OCI-LY1 (cell line): ENCODE measurements at regions not wholly inside any gene's neighbourhood (a gene's known extent, or its start where the extent isn't known, plus 50 kb on each side); places are given as distances from the start of the nearest gene placed in this dataset.

Source experiments
- H2AFZ ChIP-seq: fragments of 200-600 bp; sonication (generic), shearing (Covaris generic); 2 replicates; pipeline ENCODE4 v1.6.0; 2014; ENCODE audit warnings: antibody characterized with exemption, mild to moderate bottlenecking, low read length
- H3F3A ChIP-seq: fragments of 200-600 bp; sonication (generic), shearing (Covaris generic); 2 replicates; pipeline ENCODE4 v1.6.0; 2014; ENCODE audit warnings: mild to moderate bottlenecking, antibody characterized with exemption, low read length, moderate library complexity; ENCODE audit not compliant: insufficient read depth
- H3K27ac ChIP-seq: fragments of 200-600 bp; sonication (generic); 2 replicates; pipeline ENCODE4 v1.5.1; 2014; ENCODE audit warnings: low read length, mixed run types, mild to moderate bottlenecking, low read depth; ENCODE audit not compliant: poor library complexity, severe bottlenecking
- H3K27me3 ChIP-seq: fragments of 200-600 bp; sonication (generic); 2 replicates; pipeline ENCODE4 v1.6.0; 2014; ENCODE audit warnings: antibody characterized with exemption, mild to moderate bottlenecking, low read length, moderate library complexity; ENCODE audit not compliant: insufficient read depth
- H3K36me3 ChIP-seq: fragments of 200-600 bp; sonication (generic); 2 replicates; pipeline ENCODE4 v1.6.1; 2014; ENCODE audit warnings: mild to moderate bottlenecking, antibody characterized with exemption, low read length, moderate library complexity, mixed read lengths; ENCODE audit not compliant: insufficient read depth
- H3K4me1 ChIP-seq: fragments of 200-600 bp; sonication (generic); 2 replicates; pipeline ENCODE4 v1.5.1; 2014; ENCODE audit warnings: mild to moderate bottlenecking, low read length, moderate library complexity; ENCODE audit not compliant: insufficient read depth, severe bottlenecking
- H3K4me2 ChIP-seq: fragments of 200-600 bp; sonication (generic), shearing (Covaris generic); 2 replicates; pipeline ENCODE4 v1.6.1; 2014; ENCODE audit warnings: low read length
- H3K4me3 ChIP-seq: fragments of 200-600 bp; sonication (generic); 2 replicates; pipeline ENCODE4 v1.5.1; 2014; ENCODE audit warnings: low read length, low read depth, mild to moderate bottlenecking, mixed read lengths; ENCODE audit not compliant: poor library complexity, severe bottlenecking
- H3K79me2 ChIP-seq: fragments of 200-600 bp; shearing (Covaris generic); 2 replicates; pipeline ENCODE4 v1.6.1; 2016; ENCODE audit warnings: mixed run types, low read length, mixed read lengths; ENCODE audit not compliant: insufficient read depth
- H3K9ac ChIP-seq: fragments of 200-600 bp; sonication (generic), shearing (Covaris generic); 2 replicates; pipeline ENCODE4 v1.6.1; 2014; ENCODE audit warnings: mild to moderate bottlenecking, low read length, mixed read lengths
- H3K9me2 ChIP-seq: fragments of 200-600 bp; sonication (generic), shearing (Covaris generic); 2 replicates; pipeline ENCODE4 v1.6.1; 2014; ENCODE audit warnings: low read depth, mild to moderate bottlenecking, low read length, mixed read lengths
- H3K9me3 ChIP-seq: fragments of 200-600 bp; shearing (Covaris generic); 2 replicates; pipeline ENCODE4 v1.6.1; 2014; ENCODE audit warnings: low read length, mixed read lengths
- H4K20me1 ChIP-seq: fragments of 200-600 bp; sonication (generic), shearing (Covaris generic); 2 replicates; pipeline ENCODE4 v1.6.0; 2016; ENCODE audit warnings: mild to moderate bottlenecking, low read length; ENCODE audit not compliant: insufficient read depth
- EZH2 ChIP-seq: fragments of 200-600 bp; sonication (generic), shearing (Covaris generic); IDR thresholded peaks from 2 replicates; pipeline ENCODE4 v1.8.0; 2017; ENCODE audit warnings: borderline replicate concordance, mixed run types, mild to moderate bottlenecking, antibody characterized with exemption, low read length, moderate library complexity, mixed read lengths
- TF ChIP-seq, protein P1 (sequence below): fragments of 200-600 bp; sonication (generic), shearing (Covaris generic); IDR thresholded peaks from 2 replicates; pipeline ENCODE4 v1.5.1; 2017; ENCODE audit warnings: mild to moderate bottlenecking, antibody characterized with exemption, low read length, moderate library complexity, mixed read lengths

DNA sequence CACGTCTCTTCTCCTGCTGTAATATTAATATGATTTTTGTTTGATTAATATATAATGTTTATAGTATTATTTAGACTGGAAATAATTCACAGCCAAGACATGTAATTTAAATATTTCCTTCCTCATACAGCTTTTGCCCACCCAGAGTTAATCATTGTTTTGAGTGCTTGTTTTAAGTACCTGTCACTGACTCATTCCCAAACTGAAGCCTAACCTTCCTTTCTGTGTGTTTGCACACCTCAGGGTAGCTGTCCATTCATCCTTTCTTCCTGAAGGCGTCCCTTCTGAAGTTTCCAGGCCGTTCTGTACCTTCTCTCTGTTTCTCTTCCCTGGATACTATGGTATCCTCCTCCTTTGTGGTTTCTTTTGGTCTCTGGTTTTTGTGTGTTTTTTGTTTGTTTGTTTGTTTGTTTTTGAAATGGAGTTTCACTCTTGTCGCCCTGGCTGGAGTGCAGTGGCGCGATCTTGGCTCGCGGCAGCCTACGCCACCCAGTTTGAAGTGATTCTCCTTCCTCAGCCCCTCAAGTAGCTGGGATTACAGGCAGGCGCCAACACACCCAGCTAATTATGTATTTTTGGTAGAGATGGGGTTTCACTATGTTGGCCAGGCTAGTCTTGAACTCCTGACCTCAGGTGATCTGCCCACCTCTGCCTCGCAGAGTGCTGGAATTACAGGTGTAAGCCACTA is 312.4 kb downstream of the DOCK8 start:
- H3K9me2 ChIP-seq: no peaks in the 10 kb centered on the region
- H3K79me2 ChIP-seq: peaks cover 8% of the 10 kb centered on the region; the same call in 1 of the 2 replicates
- H3K4me1 ChIP-seq: peaks cover 18% of the 10 kb centered on the region
- no peak overlapping the region for H3K9ac ChIP-seq
- H3K27me3 ChIP-seq: no peaks in the 10 kb centered on the region
- no peaks in the 10 kb centered on the region for H4K20me1 ChIP-seq
- peaks cover 4% of the 10 kb centered on the region; the same call in 1 of the 2 replicates for H3K36me3 ChIP-seq
- no peaks in the 10 kb centered on the region for H3K9me3 ChIP-seq
- H3K4me3 ChIP-seq: no peak overlapping the region
- no peaks in the 10 kb centered on the region for H3F3A ChIP-seq
- TF ChIP-seq, protein P1, sequence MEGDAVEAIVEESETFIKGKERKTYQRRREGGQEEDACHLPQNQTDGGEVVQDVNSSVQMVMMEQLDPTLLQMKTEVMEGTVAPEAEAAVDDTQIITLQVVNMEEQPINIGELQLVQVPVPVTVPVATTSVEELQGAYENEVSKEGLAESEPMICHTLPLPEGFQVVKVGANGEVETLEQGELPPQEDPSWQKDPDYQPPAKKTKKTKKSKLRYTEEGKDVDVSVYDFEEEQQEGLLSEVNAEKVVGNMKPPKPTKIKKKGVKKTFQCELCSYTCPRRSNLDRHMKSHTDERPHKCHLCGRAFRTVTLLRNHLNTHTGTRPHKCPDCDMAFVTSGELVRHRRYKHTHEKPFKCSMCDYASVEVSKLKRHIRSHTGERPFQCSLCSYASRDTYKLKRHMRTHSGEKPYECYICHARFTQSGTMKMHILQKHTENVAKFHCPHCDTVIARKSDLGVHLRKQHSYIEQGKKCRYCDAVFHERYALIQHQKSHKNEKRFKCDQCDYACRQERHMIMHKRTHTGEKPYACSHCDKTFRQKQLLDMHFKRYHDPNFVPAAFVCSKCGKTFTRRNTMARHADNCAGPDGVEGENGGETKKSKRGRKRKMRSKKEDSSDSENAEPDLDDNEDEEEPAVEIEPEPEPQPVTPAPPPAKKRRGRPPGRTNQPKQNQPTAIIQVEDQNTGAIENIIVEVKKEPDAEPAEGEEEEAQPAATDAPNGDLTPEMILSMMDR: no peak
- no peak for TF ChIP-seq EZH2
- no peak overlapping the region for H3K27ac ChIP-seq
- no peak overlapping the region for H2AFZ ChIP-seq
- H3K4me2 ChIP-seq: no peak overlapping the region

DNA sequence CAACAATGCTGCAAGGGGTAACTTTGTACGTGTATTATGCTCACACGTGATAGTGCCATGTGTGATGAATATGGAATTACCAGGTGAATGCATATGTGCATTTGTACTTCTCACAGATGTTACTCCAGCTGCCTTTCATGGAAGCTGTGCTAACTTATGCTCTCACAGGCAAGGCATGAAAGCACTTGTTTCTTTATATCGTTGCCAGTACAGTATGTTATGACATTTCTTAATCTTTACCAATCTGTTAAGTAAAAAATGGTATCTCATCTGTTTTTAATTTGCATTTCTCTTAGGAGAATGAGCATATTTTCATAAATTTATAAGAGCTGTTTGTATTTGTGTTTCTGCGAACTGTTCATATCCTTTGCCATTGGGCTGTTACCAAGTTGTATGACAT is 311.8 kb upstream of the DMRT1 start:
- no peak overlapping the region for H3K4me3 ChIP-seq

DNA sequence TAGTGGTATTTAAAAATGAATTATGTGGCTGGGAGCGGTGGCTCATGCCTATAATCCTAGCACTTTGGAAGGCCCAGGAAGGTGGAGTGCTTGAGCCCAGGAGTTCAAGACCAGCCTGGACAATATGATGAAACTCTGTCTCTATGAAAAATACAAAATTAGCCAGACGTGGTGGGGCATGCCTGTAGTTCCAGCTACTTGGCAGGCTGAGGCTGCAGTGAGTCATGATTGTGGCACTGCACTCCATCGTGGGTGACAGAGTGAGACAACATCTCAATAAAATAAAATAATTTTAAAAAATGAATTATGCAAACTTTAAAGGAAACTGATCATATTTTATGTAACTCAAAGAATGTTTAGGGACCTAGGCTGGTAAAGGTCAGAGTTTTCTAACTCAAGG is 310.8 kb upstream of the DMRT1 start:
- Histone ChIP-seq H3K4me2 (no peak overlapping the region; the same call in 1 of the 2 replicates), H3K27ac (peak overlapping the region; percentile 60), H3K79me2 (peaks cover 26% of the 10 kb centered on the region), H3K36me3 (peaks cover 4% of the 10 kb centered on the region; the same call in 1 of the 2 replicates), H3K4me3 (no peak overlapping the region), H3K4me1 (peaks cover 54% of the 10 kb centered on the region), H3K9me2 (no peaks in the 10 kb centered on the region), H3K27me3 (no peaks in the 10 kb centered on the region), H2AFZ (no peak overlapping the region), H3K9me3 (no peaks in the 10 kb centered on the region), H3F3A (no peaks in the 10 kb centered on the region), H3K9ac (no peak overlapping the region), H4K20me1 (no peaks in the 10 kb centered on the region)
- TF ChIP-seq EZH2: no peak
- TF ChIP-seq, protein P1: no peak

More for the DNA sequence above, 311.8 kb upstream of the DMRT1 start:
- H3K9me3 ChIP-seq: no peaks in the 10 kb centered on the region
- H3F3A ChIP-seq: no peaks in the 10 kb centered on the region
- H3K9me2 ChIP-seq: no peaks in the 10 kb centered on the region
- peaks cover 22% of the 10 kb centered on the region for H3K79me2 ChIP-seq
- peaks cover 45% of the 10 kb centered on the region for H3K4me1 ChIP-seq
- H4K20me1 ChIP-seq: no peaks in the 10 kb centered on the region
- H3K4me2 ChIP-seq: no peak overlapping the region
- no peak overlapping the region for H3K9ac ChIP-seq
- H3K27ac ChIP-seq: no peak overlapping the region
- H3K27me3 ChIP-seq: no peaks in the 10 kb centered on the region
- H3K36me3 ChIP-seq: peaks cover 4% of the 10 kb centered on the region; the same call in 1 of the 2 replicates
- H2AFZ ChIP-seq: no peak overlapping the region
- TF ChIP-seq, protein P1: no peak
- TF ChIP-seq EZH2: no peak
